Heart left ventricle (tissue), 13 donors: ENCODE measurements at regions not wholly inside any gene's neighbourhood (a gene's known extent, or its start where the extent isn't known, plus 50 kb on each side); places are given as distances from the start of the nearest gene placed in this dataset.
"Not testable (repeated sequence)": the region's sequence is repeated elsewhere in the genome, so short reads cannot be mapped to it uniquely, and the experiment has no call there.

ENCODE experiments used
- POLR2A ChIP-seq, 2 donors: fragments of 450-650 bp; IDR thresholded peaks; one replicate each; pipeline ENCODE4 v1.6.1; 2017; ENCODE audit warnings: antibody characterized with exemption in 2 of 2, mild to moderate bottlenecking in 2 of 2, moderate library complexity in 2 of 2
- TF ChIP-seq, protein P1 (sequence below), 12 donors: fragments of 200-600 bp; sonication (generic) in 4 of 12; IDR thresholded peaks; one replicate each; pipeline versions ENCODE4 v1.5.0 to v1.8.0; 2018 to 2022; ENCODE audit warnings: antibody characterized with exemption in 12 of 12, mild to moderate bottlenecking in 5 of 12
- donor health status: ischemic (EF 13 %, LVEDD 7.1; RV severe dilation, severe dysfunction).
- donor health status: DM: no; HTN: yes; CAD: no.
- donor health status: DM: no; HTN: no; CAD: no.
- donor health status: ischemic (EF 25% LVEDD 6.9; RV normal size, moderate dysfunction).
- donor health status: ischemic (EF 25% LVEDD 5.7; RV mildly dilated, moderate dysfunction).
- donor health status: ischemic (EF 35%, LVEDD 5.7; RV mildly dilated, moderate dysfunction).
- donor health status: nonischemic (EF 11% LVEDD 7.7; RV severe dilation, severe dysfunction).
- donor health status: DM: yes; HTN: yes; CAD: no.
- donor health status: PGD.
- donor health status: ischemic (EF 29% LVEDD 5.4; RV normal size, mild dysfunction).
- donor health status: nonischemic (EF 23%, LVEDD 6.1; RV moderate dilation, normal function).

DNA sequence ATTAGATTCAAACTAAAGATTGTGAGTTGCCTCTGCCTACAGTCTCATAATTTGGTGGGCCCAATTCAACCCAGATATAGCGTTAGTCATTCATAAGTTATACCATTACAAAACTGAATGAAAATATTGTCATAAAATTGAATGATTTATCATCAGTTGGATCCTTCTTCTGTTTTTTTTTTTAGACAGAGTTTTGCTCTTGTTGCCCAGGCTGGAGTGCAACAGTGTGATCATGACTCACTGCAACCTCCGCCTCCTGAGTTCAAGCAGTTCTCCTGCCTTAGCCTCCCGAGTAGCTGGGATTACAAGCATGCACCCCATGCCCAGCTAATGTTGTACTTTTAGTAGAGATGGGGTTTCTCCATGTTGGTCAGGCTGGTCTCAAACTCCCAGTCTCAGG, 157.2 kb upstream of the PTBP2 start:
- TF ChIP-seq, protein P1, sequence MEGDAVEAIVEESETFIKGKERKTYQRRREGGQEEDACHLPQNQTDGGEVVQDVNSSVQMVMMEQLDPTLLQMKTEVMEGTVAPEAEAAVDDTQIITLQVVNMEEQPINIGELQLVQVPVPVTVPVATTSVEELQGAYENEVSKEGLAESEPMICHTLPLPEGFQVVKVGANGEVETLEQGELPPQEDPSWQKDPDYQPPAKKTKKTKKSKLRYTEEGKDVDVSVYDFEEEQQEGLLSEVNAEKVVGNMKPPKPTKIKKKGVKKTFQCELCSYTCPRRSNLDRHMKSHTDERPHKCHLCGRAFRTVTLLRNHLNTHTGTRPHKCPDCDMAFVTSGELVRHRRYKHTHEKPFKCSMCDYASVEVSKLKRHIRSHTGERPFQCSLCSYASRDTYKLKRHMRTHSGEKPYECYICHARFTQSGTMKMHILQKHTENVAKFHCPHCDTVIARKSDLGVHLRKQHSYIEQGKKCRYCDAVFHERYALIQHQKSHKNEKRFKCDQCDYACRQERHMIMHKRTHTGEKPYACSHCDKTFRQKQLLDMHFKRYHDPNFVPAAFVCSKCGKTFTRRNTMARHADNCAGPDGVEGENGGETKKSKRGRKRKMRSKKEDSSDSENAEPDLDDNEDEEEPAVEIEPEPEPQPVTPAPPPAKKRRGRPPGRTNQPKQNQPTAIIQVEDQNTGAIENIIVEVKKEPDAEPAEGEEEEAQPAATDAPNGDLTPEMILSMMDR (IDR thresholded peaks at IDR 0.05), result not testable (repeated sequence)
- TF ChIP-seq POLR2A (IDR thresholded peaks at IDR 0.05), result not testable (repeated sequence)
